HT1080 (cell line): ENCODE measurements at regions not wholly inside any gene's neighbourhood (a gene's known extent, or its start where the extent isn't known, plus 50 kb on each side); places are given as distances from the start of the nearest gene placed in this dataset.

Experiments
- DNase-seq: peaks from one replicate; pipeline ENCODE4 v3.0.0-alpha.2; 2015; ENCODE audit warnings: low read depth

GRCh38 chr17:11182430-11182829 lies 58.6 kb upstream of the SHISA6 start:
- no peak for DNase-seq

GRCh38 chr17:11178581-11178980 lies 62.4 kb upstream of the SHISA6 start:
- no peak for DNase-seq

- no peak for DNase-seq
These were observed 63.7 kb upstream of the SHISA6 start for GRCh38 chr17:11177340-11177739.

GRCh38 chr17:11176549-11176948 lies 64.5 kb upstream of the SHISA6 start:
- DNase-seq: no peak

- no peak for DNase-seq
These were observed 70.1 kb upstream of the SHISA6 start for GRCh38 chr17:11170881-11171280.

GRCh38 chr17:11151818-11152425 lies 89.1 kb upstream of the SHISA6 start:
- DNase-seq: no peak

GRCh38 chr17:11150906-11151511 lies 90.0 kb upstream of the SHISA6 start:
- peak; percentile 3 for DNase-seq

- peak; percentile 52 for DNase-seq
These were observed 96.4 kb upstream of the SHISA6 start for GRCh38 chr17:11144358-11145233.

GRCh38 chr17:11142231-11142630 lies 98.8 kb upstream of the SHISA6 start:
- no peak for DNase-seq

GRCh38 chr17:11140501-11140900 lies 100.5 kb upstream of the SHISA6 start:
- DNase-seq: no peak

GRCh38 chr17:11140043-11140442 lies 101.0 kb upstream of the SHISA6 start:
- DNase-seq: no peak

GRCh38 chr17:11138023-11138422 lies 103.0 kb upstream of the SHISA6 start:
- peak; percentile 29 for DNase-seq

- no peak for DNase-seq
These were observed 105.2 kb upstream of the SHISA6 start for GRCh38 chr17:11135819-11136218.

GRCh38 chr17:11130367-11130766 lies 110.6 kb upstream of the SHISA6 start:
- DNase-seq: no peak

- DNase-seq: no peak
These were observed 118.1 kb upstream of the SHISA6 start for GRCh38 chr17:11122908-11123307.

GRCh38 chr17:11121341-11121985 lies 119.5 kb upstream of the SHISA6 start:
- DNase-seq: no peak

- DNase-seq: no peak
These were observed 131.9 kb upstream of the SHISA6 start for GRCh38 chr17:11109106-11109505.

GRCh38 chr17:11105141-11105540 lies 135.9 kb upstream of the SHISA6 start:
- DNase-seq: no peak

- no peak for DNase-seq
These were observed 143.9 kb upstream of the SHISA6 start for GRCh38 chr17:11097121-11097520.

- DNase-seq: no peak
These were observed 146.7 kb upstream of the SHISA6 start for GRCh38 chr17:11094331-11094730.

- no peak for DNase-seq
These were observed 154.2 kb upstream of the SHISA6 start for GRCh38 chr17:11086646-11087340.
